ENCODE measurements at regions not wholly inside any gene's neighbourhood (a gene's known extent, or its start where the extent isn't known, plus 50 kb on each side); places are given as distances from the start of the nearest gene placed in this dataset.

- ATAC-seq (no peak), DNase-seq (no peak)
- H3K4me3 Mint-ChIP-seq: no peak overlapping the region
- peaks cover 31% of the 10 kb centered on the region for H3K27me3 Mint-ChIP-seq
- CTCF ChIA-PET: interaction anchor here (0.8 kb wide), 1 partner anchor 38 kb away, joined by 3 read pairs; no protein-coding TSS in a partner anchor
- H3K27ac Mint-ChIP-seq: no peak overlapping the region
- peaks cover 2% of the 10 kb centered on the region for H3K4me1 Mint-ChIP-seq
- peaks cover 38% of the 10 kb centered on the region for H3K9me3 Mint-ChIP-seq (ENCODE audit: low read depth)
- H3K36me3 Mint-ChIP-seq: peaks cover 16% of the 10 kb centered on the region
These were observed 55.2 kb upstream of the IL12B start for GRCh38 chr5:159385536-159385935.

DNA sequence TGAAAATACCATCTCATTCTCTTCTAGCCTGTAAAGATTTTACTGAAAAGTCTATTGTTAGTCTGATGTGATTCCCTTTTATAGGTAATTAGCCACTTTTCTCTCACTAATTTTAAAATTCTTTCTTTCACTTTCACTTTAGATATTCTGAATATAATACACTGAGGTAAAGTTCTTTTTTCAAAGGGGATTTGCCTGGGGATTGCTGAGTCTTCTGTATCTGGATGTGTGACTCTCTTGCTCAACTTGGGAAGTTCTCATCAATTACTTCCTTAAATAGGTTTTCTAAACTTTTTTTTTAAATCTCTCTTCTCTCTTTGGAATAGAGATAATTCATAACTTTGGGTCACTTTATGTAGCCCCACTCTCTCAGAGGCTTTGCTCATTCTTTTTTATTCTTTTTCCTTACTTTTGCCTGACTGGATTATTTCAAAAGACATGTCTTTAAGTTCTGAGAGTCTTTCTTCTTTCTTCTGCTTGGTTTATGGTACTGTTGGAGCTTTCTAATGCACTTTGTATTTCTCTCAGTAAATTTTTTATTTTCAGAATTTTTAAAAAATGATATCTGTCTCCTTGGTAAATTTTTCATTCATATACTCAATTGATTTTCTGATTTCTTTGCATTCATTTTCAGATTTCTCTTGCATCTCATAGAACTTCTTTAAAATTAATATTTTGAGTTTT is 55.9 kb upstream of the IL12B start:
- Mint-ChIP-seq H3K9me3 (ENCODE audit: low read depth) (peaks cover 36% of the 10 kb centered on the region), H3K27ac (no peak overlapping the region), H3K4me1 (peaks cover 2% of the 10 kb centered on the region), H3K4me3 (no peak overlapping the region), H3K36me3 (peaks cover 15% of the 10 kb centered on the region), H3K27me3 (peaks cover 32% of the 10 kb centered on the region)
- CTCF ChIA-PET: no interaction called here
- DNase-seq (no peak), ATAC-seq (no peak)

GRCh38 chr5:159392871-159393270 is 62.6 kb upstream of the IL12B start:
- H3K4me1 Mint-ChIP-seq: no peaks in the 10 kb centered on the region
- CTCF ChIA-PET: no interaction called here
- ATAC-seq (no peak), DNase-seq (no peak)
- no peak overlapping the region for H3K4me3 Mint-ChIP-seq
- H3K36me3 Mint-ChIP-seq: peaks cover 2% of the 10 kb centered on the region
- peaks cover 42% of the 10 kb centered on the region for H3K27me3 Mint-ChIP-seq
- peaks cover 9% of the 10 kb centered on the region for H3K9me3 Mint-ChIP-seq (ENCODE audit: low read depth)
- H3K27ac Mint-ChIP-seq: no peak overlapping the region

GRCh38 chr5:159393854-159394274 is 63.6 kb upstream of the IL12B start:
- Mint-ChIP-seq H3K27ac (no peak overlapping the region), H3K4me1 (no peaks in the 10 kb centered on the region), H3K36me3 (no peaks in the 10 kb centered on the region), H3K27me3 (peaks cover 42% of the 10 kb centered on the region), H3K4me3 (no peak overlapping the region), H3K9me3 (ENCODE audit: low read depth) (peaks cover 3% of the 10 kb centered on the region)
- DNase-seq (no peak), ATAC-seq (no peak)
- CTCF ChIA-PET: no interaction called here

GRCh38 chr5:159395202-159395601 is 64.9 kb upstream of the IL12B start:
- DNase-seq: no peak
- H3K4me1 Mint-ChIP-seq: no peaks in the 10 kb centered on the region
- no peak for ATAC-seq
- CTCF ChIA-PET: no interaction called here
- H3K4me3 Mint-ChIP-seq: no peak overlapping the region
- H3K36me3 Mint-ChIP-seq: no peaks in the 10 kb centered on the region
- H3K27me3 Mint-ChIP-seq: peaks cover 44% of the 10 kb centered on the region
- no peaks in the 10 kb centered on the region for H3K9me3 Mint-ChIP-seq (ENCODE audit: low read depth)
- no peak overlapping the region for H3K27ac Mint-ChIP-seq

DNA sequence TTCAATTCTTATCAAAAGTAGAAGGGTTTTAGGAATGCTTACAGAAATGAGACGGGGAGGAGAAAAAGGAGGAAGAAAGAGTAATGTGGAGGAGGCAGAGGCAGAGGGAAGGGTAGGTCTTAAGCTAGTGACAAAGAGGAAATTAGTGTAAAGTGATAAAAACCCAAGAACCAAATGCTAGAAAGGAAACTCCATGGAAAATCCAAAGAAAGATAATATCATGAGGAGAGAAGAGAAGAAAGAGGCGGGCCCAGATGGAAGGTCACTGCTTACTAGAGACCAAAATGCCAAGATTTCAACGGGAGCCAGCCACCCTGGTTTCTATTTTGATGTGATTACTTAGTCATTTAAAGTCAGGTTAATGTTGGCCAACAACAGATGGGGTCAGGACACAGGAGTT is 68.6 kb upstream of the IL12B start:
- DNase-seq: no peak
- ATAC-seq: no peak
- Mint-ChIP-seq H3K4me1 (no peaks in the 10 kb centered on the region), H3K27ac (no peak overlapping the region), H3K4me3 (no peak overlapping the region), H3K27me3 (peaks cover 51% of the 10 kb centered on the region), H3K36me3 (peaks cover 2% of the 10 kb centered on the region), H3K9me3 (ENCODE audit: low read depth) (no peaks in the 10 kb centered on the region)
- CTCF ChIA-PET: interaction anchor here (1.2 kb wide), 1 partner anchor 13 kb away, joined by 3 read pairs; no protein-coding TSS in a partner anchor

- Mint-ChIP-seq H3K36me3 (peaks cover 2% of the 10 kb centered on the region), H3K27me3 (peaks cover 63% of the 10 kb centered on the region), H3K4me3 (no peak overlapping the region), H3K27ac (no peak overlapping the region), H3K9me3 (ENCODE audit: low read depth) (no peaks in the 10 kb centered on the region), H3K4me1 (no peaks in the 10 kb centered on the region)
- CTCF ChIA-PET: interaction anchor here (1.1 to 1.5 kb wide), 2 partner anchors 9 to 68 kb away, joined by 4 read pairs; no protein-coding TSS in a partner anchor
- ATAC-seq: no peak
- no peak for DNase-seq
These were observed 70.2 kb upstream of the IL12B start for GRCh38 chr5:159400476-159400875.

DNA sequence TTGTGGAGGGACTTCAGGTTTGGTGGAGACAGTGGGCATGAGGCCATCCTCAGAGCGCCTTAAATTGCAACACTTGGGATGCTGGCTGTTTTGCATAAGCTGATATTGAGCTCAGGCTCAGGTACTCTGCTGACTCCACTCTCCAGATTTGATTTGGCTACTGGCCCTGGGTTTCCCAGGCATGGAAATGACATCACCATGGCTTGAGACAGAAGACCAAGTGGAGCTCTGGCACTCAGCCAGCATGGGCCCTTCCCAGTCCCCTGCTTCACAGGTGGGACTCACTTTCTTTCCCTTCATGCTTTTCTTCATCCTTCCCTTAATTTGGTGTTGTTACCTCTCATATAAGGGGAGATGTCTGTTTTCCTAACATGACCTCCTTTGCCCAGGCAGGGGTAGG is 72.0 kb upstream of the IL12B start:
- no peaks in the 10 kb centered on the region for H3K9me3 Mint-ChIP-seq (ENCODE audit: low read depth)
- DNase-seq (no peak), ATAC-seq (no peak)
- H3K36me3 Mint-ChIP-seq: peaks cover 4% of the 10 kb centered on the region
- no peak overlapping the region for H3K4me3 Mint-ChIP-seq
- H3K4me1 Mint-ChIP-seq: no peaks in the 10 kb centered on the region
- peaks cover 74% of the 10 kb centered on the region for H3K27me3 Mint-ChIP-seq
- CTCF ChIA-PET: interaction anchor here (1.2 kb wide), 1 partner anchor 10 kb away, joined by 5 read pairs; no protein-coding TSS in a partner anchor
- no peak overlapping the region for H3K27ac Mint-ChIP-seq

- H3K4me3 Mint-ChIP-seq: no peak overlapping the region
- H3K27me3 Mint-ChIP-seq: peaks cover 77% of the 10 kb centered on the region
- no peak for DNase-seq
- no peak overlapping the region for H3K27ac Mint-ChIP-seq
- peaks cover 4% of the 10 kb centered on the region for H3K36me3 Mint-ChIP-seq
- CTCF ChIA-PET: no interaction called here
- no peaks in the 10 kb centered on the region for H3K9me3 Mint-ChIP-seq (ENCODE audit: low read depth)
- H3K4me1 Mint-ChIP-seq: no peaks in the 10 kb centered on the region
- ATAC-seq: no peak
These were observed 72.6 kb upstream of the IL12B start for GRCh38 chr5:159402856-159403255.

DNA sequence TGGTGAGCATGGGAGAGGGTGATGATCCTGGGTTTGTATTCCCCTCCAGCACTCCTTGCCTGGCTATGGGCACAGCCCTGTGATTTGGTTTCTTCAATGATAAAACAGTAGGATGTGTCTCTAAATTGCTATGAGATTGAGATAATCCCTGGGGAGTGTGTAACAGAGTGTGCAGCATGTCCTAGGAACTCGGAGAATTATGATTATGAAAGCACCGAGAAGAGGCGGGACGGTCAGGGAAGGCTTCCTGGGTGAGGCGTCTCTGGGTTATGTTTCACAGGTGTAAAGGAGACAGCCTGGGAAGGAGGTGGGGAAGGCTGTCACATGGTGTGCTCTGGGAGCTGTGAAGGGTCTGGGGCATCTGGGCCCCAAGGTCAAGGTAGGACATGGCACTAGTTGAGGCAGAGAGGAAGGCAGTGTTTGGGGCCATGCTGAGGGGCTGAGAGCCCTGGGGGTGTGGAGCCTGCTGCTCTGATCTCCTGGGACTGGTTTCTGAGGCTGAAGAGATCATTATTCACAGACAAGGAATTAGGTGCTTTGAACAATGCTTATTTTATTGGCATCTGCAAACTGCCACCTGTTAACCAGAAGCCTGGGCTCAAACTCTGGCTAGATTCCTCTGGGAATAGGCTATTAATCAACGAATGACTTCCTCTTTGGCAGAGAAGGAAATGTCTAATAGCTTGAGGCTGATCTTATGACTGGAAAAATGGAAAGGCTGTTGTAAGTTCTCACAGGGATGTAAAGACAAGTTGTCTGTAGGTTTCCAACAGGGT is 73.8 kb upstream of the IL12B start:
- peaks cover 83% of the 10 kb centered on the region for H3K27me3 Mint-ChIP-seq
- H3K9me3 Mint-ChIP-seq (ENCODE audit: low read depth): no peaks in the 10 kb centered on the region
- no peak overlapping the region for H3K27ac Mint-ChIP-seq
- peaks cover 4% of the 10 kb centered on the region for H3K4me1 Mint-ChIP-seq
- H3K4me3 Mint-ChIP-seq: no peak overlapping the region
- CTCF ChIA-PET: no interaction called here
- peaks cover 10% of the 10 kb centered on the region for H3K36me3 Mint-ChIP-seq
- DNase-seq: no peak
- ATAC-seq: no peak

DNA sequence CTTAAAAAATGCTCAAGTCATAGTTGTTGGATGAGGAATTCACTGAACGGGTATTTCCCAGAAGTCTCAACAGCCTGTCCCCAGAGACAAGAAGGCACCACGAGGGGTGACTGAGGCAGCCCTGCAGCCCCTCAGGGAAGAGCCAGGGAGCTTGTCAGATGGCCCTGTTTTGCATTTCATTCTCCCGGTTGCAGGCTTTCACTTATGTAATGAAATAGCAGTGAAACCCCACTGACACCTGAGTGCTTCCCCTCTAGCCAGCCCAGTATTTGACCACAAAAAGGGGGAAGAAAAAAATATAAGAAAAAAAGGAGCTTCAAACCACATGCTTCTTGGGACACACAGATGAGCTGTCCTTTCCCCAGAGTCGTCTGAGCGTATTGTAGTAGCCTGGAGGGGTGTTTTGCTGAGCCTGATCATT is 75.3 kb upstream of the IL12B start:
- H3K27me3 Mint-ChIP-seq: peaks cover 82% of the 10 kb centered on the region

GRCh38 chr5:159406571-159406970 is 76.3 kb upstream of the IL12B start:
- Mint-ChIP-seq H3K4me1 (peaks cover 29% of the 10 kb centered on the region), H3K36me3 (peaks cover 19% of the 10 kb centered on the region), H3K27me3 (peaks cover 85% of the 10 kb centered on the region), H3K4me3 (no peak overlapping the region), H3K9me3 (ENCODE audit: low read depth) (no peaks in the 10 kb centered on the region), H3K27ac (no peak overlapping the region)
- CTCF ChIA-PET: interaction anchor here (0.8 kb wide), 1 partner anchor 14 kb away, joined by 3 read pairs; no protein-coding TSS in a partner anchor
- no peak for ATAC-seq
- DNase-seq: no peak

More for the DNA sequence above, 75.3 kb upstream of the IL12B start:
- DNase-seq (no peak), ATAC-seq (no peak)
- CTCF ChIA-PET: no interaction called here
- Mint-ChIP-seq H3K9me3 (ENCODE audit: low read depth) (no peaks in the 10 kb centered on the region), H3K4me3 (no peak overlapping the region), H3K36me3 (peaks cover 15% of the 10 kb centered on the region), H3K4me1 (peaks cover 20% of the 10 kb centered on the region), H3K27ac (no peak overlapping the region)

GRCh38 chr5:159409801-159410200 is 79.5 kb upstream of the IL12B start:
- DNase-seq (peak; percentile 67), ATAC-seq (peak; percentile 60)
- H3K27me3 Mint-ChIP-seq: peaks cover 67% of the 10 kb centered on the region
- peak overlapping the region; percentile 57 for H3K27ac Mint-ChIP-seq
- peaks cover 55% of the 10 kb centered on the region for H3K4me1 Mint-ChIP-seq
- H3K9me3 Mint-ChIP-seq (ENCODE audit: low read depth): no peaks in the 10 kb centered on the region
- H3K4me3 Mint-ChIP-seq: no peak overlapping the region
- CTCF ChIA-PET: interaction anchor here (1.2 to 5.4 kb wide), 8 partner anchors 9 to 577 kb away, joined by 3 to 38 read pairs (median 4); no protein-coding TSS in a partner anchor
- peaks cover 20% of the 10 kb centered on the region for H3K36me3 Mint-ChIP-seq

DNA sequence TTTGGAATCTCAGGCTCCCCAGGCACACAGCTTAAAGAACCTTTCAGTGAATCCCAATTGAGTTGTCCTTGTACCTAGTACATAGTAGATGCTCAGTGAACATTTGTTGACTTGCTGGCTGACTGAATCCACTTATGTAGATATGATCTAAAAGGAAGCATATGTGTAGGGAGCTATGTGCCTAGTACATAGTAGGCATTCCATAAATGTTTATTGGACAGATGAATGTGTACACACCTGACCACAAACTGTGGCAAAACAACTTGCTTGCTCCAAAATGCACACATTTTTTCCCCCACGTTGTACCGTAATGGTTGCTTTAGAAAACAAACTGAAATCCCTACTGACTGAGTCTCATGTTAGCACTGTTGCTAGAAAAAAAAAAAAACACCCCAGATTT is 80.2 kb upstream of the IL12B start:
- no peaks in the 10 kb centered on the region for H3K9me3 Mint-ChIP-seq (ENCODE audit: low read depth)
- DNase-seq: no peak
- H3K4me1 Mint-ChIP-seq: peaks cover 55% of the 10 kb centered on the region
- H3K27me3 Mint-ChIP-seq: peaks cover 64% of the 10 kb centered on the region
- CTCF ChIA-PET: interaction anchor here (1.2 to 5.4 kb wide), 5 partner anchors 21 to 253 kb away, joined by 3 to 38 read pairs (median 4); no protein-coding TSS in a partner anchor
- no peak overlapping the region for H3K4me3 Mint-ChIP-seq
- no peak overlapping the region for H3K27ac Mint-ChIP-seq
- ATAC-seq: no peak
- H3K36me3 Mint-ChIP-seq: peaks cover 20% of the 10 kb centered on the region
